HG02798 (cell line): ENCODE measurements at regions not wholly inside any gene's neighbourhood (a gene's known extent, or its start where the extent isn't known, plus 50 kb on each side); places are given as distances from the start of the nearest gene placed in this dataset.
A peak's percentile ranks its signal among the peaks of the same experiment; 100 is the strongest.

Experiments used
- ATAC-seq: cut with Tn5 transposase; IDR thresholded peaks from one replicate; pipeline ENCODE4 v1.9.1; 2021; ENCODE audit warnings: mild to moderate bottlenecking; ENCODE audit not compliant: unreplicated experiment, poor library complexity

DNA sequence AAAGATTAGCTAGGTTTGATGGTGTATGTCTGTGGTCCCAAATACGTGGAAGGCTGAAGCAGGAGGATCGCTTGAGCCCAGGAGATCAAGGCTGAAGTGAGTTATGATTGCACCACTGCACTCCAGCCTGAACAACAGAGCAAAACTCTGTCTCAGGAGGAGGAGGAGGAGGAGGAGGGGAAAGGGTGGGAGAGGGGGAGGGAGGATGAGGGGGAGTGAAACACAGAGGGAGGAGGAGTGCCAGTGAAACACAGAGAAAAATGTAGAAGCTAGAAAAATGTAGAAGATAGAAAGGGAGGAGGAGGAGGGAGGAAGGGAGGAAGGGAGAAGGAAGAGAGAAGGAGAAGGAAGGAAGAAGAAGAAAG is 387.5 kb downstream of the MTX2 start:
- ATAC-seq, result no peak

DNA sequence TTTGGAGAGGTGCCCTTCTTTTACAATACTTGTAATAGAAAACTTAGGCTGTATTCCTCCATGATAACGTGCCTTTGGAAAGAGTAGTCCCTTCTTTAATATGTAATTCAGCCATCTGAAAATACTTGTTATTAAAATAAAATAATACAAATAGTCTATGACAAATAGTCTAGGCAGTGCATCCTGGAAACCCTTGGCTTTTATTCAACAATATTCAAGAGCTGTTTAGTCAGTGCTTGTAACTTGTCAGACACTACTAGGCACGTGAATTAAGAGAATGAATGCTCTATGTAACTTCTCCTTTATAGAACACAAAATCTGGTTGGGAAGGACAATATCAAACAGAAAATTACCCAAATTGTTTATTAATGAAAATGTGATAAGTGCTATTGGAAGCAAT is 388.2 kb downstream of the MTX2 start:
- ATAC-seq, result no peak

DNA sequence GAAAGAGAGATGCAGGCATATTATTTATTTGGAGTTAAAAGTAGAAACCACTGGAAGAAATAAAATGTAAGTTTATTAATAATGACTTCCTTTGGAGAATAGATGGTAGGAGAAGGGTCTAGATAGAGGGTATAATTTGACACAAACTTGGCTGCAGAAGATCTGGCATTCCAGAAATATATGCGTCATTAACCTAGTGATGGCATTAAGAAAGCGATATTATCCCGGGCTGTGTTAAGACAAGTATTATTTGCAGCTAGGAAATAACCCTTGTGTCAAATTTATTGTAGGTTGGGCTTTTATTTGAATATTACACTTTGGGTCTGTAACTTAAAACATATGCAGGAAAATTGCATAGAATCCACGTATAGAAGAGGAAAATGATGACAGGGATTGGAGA is 389.5 kb downstream of the MTX2 start:
- ATAC-seq, result no peak

DNA sequence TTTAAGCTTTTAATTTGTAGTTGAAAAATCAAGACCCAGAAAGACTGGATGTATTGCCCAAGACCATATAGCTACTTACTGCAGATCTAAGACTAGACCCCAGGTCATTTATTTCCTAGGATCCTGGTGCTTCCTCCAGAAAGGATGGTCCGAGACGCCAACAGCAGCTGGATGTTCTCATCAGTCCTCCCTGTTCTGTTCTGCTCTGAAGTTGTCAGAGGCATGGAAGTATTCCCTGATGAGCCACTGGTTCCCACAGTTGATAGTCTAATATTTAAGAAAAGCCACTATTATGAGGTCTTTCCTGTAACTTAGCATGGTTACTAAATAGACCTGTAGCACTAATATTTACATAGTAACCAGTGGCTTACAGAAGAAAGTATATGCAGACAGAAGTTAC is 393.5 kb downstream of the MTX2 start:
- ATAC-seq, result no peak

DNA sequence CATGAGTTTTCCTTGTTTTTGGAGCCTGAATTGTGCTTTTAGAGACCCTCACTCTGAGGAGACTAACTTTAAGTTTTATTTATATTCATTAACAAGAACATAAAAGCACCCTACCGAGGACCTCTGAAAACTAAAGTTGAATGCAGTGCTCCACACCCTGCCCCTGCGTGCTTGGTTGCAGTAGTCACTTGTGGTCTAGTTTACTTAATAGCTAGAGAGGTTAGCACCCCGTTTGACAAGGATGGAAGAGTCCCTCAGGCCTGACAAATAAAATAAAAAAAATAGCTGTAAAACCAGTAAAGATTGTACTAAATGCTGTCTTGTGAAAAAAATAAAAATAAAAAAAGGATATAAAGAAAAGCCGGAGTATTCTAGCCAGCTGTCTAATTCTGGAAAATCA is 395.2 kb downstream of the MTX2 start:
- no peak for ATAC-seq

DNA sequence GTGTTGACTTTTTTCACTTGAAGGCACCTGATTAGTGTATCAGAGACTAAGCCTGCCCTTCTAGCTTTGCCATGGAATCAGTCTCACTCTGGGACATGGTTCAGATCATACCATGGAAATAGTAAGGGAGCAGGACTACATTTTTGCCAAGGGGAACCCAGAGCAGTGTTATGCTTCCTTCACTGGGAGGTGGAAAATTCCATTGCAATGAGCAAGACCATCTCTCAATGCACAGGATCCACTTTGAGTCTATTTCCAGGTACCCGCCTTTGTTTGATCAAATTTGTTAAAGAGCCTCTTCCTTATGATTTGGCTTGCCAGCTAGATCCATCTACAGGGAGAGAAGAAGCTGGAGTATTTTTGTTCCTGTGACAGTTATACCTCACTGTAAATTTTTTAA is 395.8 kb downstream of the MTX2 start:
- ATAC-seq, result no peak

DNA sequence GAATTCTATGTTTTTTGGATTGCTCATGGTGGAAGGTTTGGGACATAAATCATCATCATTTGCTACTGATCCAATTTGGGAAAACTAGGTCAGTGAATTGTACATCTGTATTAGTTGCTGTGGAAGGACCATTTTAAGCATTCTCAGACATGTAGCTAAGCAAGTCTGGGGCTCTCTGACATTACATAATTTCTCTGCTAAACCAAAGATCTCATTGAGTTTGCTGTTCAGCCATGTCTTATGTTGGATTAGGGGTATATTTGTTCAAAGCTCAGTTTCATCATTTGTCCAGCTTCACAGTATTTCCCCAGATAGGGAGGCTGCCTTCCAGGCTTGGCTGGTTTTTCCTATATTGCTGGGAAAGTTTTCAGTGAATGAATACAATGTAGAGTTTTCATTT is 399.7 kb downstream of the MTX2 start:
- ATAC-seq, result no peak

DNA sequence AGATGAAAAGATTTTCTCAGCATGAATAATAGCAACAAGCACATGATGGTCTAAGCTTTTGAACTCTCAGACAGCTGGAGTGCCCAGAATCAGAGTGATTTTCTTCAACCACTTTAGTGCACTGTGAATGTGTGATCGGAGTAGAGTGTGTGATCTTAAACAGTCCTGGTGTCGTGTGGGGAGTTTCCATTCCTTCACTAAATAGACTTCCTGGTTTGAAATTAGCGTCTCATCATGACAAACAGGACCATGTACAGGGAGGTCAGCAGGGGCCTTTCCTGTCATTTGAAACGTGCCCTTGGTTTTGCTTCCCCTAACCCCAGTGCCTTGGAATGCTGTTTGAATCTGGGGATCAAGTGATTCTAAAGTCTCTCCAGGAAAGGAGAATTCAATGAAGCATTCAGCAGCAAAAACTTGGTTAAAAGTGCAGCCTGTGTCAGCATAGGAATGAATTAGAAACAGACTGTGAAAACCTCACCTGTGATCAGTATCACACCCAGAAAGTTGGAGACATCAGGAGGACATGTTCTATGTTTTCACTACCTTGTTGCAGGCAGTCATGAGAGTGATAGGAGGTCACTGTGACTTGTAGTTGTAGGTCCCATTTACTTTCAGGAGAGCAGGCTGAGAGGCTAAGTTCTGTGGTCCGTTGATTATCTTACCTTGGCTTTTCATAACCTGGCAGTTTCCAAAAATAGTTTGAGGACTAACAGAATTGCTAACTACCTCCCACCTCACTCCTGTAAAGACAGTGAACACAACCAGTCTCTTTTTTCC is 400.3 kb downstream of the MTX2 start:
- ATAC-seq, result peak; percentile 64

DNA sequence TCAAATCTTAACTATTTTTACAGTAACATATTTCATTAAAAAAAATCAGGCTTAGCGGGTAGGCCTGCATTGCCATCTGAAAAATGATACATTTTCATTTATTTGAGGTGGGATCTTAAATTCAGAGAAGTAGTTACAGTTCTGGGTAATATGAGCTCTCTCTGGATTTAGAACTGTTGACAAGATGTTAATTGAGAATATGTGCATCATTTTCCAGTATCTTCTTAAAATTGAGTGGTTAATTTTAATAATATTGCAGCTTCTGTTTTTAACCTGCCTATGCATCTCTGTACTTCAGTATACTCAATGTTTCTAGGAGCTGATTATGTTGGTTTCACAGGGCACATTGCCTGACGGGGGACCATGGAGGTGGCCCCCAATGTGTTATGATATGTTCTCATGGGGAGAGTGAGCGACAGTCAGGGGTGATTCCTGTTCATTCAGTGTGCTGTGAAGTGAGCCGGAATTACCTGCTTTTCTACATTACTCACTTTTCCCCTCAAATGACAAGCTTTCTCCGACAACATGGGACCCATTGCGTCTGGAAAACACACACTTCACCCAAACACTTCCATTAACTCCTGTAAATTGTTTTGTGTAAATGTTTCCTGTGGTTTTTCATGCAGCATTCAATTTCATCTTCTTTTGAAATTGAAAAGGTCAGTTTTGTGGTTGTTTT is 406.2 kb downstream of the MTX2 start:
- no peak for ATAC-seq

DNA sequence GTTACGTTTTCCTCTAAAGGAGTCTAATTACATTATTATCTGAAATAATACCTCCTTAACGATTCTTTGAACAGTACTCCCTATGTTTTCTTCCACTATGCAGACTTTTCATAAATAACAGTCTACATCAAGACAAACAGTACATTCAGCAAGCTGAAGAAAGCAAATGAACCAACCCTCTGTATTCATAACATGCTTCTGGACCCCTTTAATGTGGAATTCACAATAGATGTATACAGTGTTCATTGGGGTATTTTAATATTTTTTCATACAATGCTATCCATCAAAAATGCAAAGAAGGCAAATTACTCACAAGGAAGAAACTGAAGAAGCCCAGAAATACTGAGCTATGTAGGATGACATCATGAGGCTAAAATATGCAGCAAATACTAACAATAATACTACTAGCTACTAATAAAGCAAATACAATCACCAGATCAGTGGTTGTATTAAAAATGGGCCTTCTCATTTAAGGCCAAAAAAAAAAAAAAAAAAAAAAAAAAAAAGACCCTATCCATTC is 408.6 kb downstream of the MTX2 start:
- ATAC-seq, result no peak

DNA sequence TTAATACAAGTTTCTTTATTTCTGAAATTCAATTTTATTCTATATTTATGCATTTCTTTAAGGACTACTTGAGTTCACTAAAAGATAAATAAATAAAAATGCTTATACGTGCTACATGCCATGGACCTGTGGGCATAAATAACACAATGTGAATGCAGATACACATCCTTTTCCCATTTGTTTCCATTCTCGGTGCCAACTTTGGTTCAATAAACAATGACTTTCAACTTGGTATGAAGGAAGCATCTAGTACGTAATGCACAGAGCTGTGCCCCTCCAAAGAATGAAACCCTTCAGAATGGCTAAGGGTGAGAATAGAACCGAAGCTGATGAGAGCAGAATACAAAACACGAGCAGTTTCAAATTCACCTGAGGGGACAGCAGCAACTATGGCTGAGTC is 409.3 kb downstream of the MTX2 start:
- no peak for ATAC-seq

DNA sequence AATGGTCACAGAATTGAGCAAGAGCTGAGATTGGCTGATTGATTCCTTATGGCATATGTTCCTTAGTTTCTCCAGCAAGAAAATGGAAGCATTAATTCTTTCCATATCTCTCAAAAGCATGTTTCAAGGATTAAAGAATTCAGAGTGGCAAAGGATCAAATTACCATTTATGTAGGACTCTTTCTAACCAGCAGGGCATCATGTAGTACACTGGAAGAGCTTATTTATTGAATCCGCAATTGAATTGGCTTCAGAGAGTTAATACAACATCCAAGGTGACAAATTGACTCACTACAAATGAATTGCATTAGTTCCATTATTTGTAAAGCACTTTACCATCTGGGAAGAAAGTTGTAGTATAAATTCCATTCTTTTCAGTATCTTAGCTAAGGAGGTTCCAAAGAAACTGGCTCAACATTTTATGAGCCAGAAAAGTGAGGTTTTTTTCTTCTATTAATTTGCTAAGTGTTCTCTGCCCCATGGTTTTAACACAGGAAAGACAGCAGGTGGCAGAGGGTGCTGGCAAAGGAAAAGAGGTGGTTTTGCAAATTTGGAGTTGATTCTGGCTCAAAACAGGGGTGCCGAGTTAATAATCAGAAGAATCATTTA is 409.9 kb downstream of the MTX2 start:
- no peak for ATAC-seq

DNA sequence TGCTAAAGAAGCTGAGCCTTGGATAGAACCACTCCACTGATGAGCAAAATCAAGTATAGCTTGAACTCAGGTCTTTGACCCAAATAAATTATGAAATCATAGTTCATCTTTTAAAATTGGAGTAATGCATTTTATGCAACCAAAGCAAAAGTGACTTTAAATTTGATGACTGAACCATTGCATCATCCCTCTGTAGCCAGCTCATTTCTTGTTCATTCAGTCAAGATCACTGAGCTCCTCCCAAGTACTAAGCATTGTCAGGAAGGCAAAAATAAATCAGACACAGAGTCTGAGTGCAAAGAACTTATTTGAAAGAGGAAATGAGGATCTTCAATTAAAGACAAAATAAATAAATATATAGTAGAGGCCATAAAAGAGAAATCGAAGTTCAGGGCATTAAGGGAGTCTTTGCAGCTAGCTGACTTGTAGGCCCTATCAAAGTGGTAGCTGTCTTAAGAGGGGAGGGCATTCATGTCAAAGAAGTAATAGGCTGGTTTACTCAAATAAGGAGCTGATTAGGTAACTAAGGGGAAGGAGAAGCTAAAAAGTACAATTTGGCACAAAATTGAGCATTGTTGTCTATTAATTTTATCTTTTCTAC is 411.8 kb downstream of the MTX2 start:
- ATAC-seq, result no peak

DNA sequence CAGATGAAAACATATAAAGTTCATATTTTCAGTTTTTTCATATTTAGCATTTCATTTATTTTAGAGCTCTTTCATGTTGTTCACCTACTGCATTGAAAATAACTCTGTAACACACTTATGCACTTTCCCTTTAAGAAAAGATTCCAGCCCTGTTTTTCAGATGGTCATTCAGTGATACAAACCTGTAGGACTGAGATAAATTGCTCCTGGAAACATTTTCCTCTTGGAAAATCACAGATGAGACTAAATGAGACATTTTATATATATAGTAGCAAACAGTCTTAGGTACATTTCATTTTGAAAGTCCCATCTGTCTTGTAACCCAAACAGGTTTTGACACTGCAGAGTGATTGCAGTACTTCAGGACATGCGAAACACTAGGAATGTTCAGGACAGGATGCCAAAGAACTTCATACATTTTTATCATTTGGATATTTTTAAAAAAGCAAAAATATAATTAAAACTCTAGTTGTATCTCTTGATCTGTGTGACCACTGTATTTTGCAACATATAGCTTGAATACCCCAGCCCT is 412.4 kb downstream of the MTX2 start:
- no peak for ATAC-seq

DNA sequence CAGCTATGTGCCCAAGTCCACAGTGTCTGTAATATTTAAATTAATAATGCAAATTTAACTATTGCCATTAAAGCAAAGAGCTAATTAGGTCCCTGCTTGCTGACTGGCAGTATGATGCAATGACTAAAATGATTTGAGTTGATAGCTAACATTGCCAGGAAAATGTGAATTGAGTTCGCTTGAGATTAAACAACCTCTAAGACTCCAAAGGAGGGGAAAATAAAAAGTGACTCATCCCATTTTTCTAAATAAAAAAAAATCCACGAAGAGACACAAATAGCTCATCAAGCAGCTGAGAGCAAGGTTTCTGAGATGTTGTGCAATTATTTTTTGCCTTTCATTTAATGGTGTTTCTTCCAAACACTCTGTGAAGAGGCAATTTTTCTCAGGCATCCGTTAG is 413.0 kb downstream of the MTX2 start:
- ATAC-seq, result no peak

DNA sequence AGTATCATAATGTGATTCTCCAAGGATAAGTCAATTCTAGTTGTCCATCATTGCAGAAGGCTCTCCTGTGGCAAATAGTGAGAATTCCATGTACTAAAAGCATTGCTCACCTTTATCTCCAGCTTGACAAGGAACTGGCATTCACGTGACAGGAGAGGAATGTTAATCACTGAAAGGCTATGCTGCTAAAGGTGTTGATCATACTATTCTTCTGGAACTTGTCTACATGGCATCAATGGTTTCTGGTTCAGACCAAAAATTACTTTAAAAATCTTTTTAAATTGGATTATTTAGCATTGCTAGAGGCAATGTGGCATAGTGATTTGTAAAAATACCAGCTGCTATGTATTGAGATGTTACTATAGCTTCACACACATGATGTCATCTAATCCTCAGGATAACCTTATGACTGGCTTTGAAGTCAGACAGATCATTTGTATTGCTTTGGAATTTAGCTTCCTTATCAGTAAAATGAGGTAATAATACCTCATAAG is 414.4 kb downstream of the MTX2 start:
- no peak for ATAC-seq

DNA sequence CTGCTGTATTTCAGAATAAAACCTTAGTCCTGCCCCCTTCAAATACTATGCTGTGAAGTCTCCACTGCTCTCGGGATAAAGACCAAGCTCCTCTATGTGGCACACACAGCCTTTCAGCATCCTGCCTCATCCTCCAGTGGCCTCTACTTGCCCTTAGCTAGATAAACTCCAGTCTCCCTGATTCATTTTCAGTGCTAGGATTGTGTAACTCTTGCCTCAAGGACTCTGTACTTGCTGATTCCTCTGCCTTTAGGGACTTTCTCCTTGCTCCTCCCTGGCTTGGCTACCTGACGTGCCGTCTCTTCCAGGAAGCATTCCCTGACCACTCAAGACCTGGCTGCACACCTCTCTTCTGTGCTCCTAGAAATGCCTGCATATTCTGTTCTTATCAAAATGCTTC is 416.7 kb downstream of the MTX2 start:
- ATAC-seq, result no peak

DNA sequence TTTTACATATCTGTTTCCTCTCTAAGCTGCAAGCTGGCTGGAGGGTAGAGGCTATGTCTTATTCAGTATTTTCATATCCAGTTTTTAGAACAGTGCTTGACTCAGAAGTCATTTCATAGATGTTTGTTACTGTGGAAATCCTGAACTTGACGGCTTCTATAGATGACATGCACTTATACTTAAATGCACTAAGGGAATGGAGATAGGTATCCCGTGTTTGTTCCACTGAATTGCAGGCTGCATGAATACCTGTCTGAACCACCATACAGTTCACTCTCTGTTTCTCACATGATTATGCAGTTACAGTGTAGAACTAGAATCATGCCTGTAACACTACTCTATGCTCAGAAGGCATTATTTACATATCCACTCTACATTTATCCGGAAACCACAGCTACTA is 417.1 kb downstream of the MTX2 start:
- ATAC-seq, result no peak

DNA sequence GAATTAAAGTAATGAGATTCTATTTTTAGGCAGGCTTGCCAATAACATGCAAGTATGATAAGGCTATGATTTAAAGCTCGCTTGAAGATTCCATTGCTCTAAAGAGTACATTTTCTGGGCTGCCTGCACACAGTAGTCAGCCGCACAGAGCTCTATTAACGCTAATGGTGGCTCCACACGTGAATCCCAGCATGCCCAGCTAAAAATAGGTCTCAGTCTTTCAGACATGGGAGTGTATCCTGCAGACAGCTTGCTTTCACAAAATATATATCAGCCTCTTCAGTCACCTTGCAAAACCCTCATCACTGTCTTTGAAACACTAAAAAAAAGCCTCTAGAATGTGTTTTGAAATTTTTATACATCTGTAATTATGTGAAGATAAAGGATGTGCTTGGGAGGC is 418.1 kb downstream of the MTX2 start:
- ATAC-seq, result no peak

DNA sequence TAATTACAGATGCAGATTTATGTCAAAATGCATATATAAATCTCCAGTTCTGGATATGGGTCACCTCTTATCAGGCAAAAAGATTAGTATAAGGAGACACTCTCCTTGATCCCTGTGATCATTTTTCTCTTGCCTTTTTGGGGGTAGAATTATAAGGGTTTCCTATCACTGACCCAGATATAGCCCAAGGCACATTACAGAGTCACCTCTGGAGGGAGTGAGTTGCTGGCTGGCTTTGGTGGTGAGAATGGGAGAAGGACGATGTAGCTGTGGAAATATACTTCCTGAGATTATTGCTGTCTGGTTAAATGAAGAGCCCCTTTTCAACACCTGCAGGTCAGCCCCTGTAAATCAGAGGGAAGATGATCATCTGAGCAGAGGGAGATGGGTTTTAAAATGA is 418.7 kb downstream of the MTX2 start:
- no peak for ATAC-seq

DNA sequence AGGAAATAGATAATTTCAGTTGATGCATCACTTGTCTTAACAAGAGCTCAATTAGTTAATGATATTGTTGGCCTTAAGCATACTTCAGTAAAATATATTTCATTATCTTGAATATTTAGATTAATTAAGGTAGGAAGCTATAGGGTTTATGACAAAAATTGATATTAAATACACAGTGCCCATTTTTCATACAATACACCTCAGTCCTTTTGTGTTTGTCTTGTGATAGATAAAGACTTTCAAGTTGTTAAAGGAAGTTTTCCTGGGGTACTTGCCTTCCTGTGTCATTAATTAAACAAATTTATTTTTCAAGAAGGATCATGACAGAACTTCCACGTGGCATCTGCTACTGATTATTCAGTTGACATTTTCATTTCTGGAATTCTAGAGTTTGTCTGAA is 420.5 kb downstream of the MTX2 start:
- no peak for ATAC-seq
